Retinal pigment epithelial cell (primary cell): ENCODE measurements at regions not wholly inside any gene's neighbourhood (a gene's known extent, or its start where the extent isn't known, plus 50 kb on each side); places are given as distances from the start of the nearest gene placed in this dataset.
A peak's percentile ranks its signal among the peaks of the same experiment; 100 is the strongest.

Experiments
- DNase-seq: peaks from one replicate; pipeline ENCODE4 v3.0.0-alpha.2; 2010; ENCODE audit warnings: low read depth
- H3K4me3 ChIP-seq: 2 replicates; pipeline ENCODE4 v1.5.1; 2011; ENCODE audit warnings: mild to moderate bottlenecking, low read length, control low read depth, moderate library complexity
- CTCF ChIP-seq: conservative IDR thresholded peaks from 2 replicates; pipeline ENCODE4 v1.5.1; 2011; ENCODE audit warnings: low read depth, low read length, control low read depth, inconsistent platforms

- H3K4me3 ChIP-seq: no peak overlapping the region
- no peak for DNase-seq
- no peak for TF ChIP-seq CTCF
Observed at GRCh38 chr18:30139631-30140287, 902.8 kb downstream of the DSC3 start.

- no peak for TF ChIP-seq CTCF
- DNase-seq: no peak
- no peak overlapping the region for H3K4me3 ChIP-seq
Observed at GRCh38 chr18:30135938-30136337, 906.6 kb downstream of the DSC3 start.

- no peak overlapping the region for H3K4me3 ChIP-seq
- DNase-seq: no peak
- TF ChIP-seq CTCF: no peak
Observed at GRCh38 chr18:30134020-30134419, 908.5 kb downstream of the DSC3 start.

GRCh38 chr18:30132959-30133358 lies 909.6 kb downstream of the DSC3 start:
- no peak for DNase-seq
- no peak overlapping the region for H3K4me3 ChIP-seq
- TF ChIP-seq CTCF: no peak

- no peak overlapping the region for H3K4me3 ChIP-seq
- no peak for DNase-seq
- TF ChIP-seq CTCF: no peak
Observed at GRCh38 chr18:30121397-30121796, 921.1 kb downstream of the DSC3 start.

GRCh38 chr18:30113454-30113853 lies 929.1 kb downstream of the DSC3 start:
- DNase-seq: no peak
- no peak overlapping the region for H3K4me3 ChIP-seq
- no peak for TF ChIP-seq CTCF

- TF ChIP-seq CTCF: no peak
- DNase-seq: peak; percentile 25
- no peak overlapping the region for H3K4me3 ChIP-seq
Observed at GRCh38 chr18:30106356-30106755, 936.2 kb downstream of the DSC3 start.
